ENCODE measurements at regions not wholly inside any gene's neighbourhood (a gene's known extent, or its start where the extent isn't known, plus 50 kb on each side); places are given as distances from the start of the nearest gene placed in this dataset.

DNA sequence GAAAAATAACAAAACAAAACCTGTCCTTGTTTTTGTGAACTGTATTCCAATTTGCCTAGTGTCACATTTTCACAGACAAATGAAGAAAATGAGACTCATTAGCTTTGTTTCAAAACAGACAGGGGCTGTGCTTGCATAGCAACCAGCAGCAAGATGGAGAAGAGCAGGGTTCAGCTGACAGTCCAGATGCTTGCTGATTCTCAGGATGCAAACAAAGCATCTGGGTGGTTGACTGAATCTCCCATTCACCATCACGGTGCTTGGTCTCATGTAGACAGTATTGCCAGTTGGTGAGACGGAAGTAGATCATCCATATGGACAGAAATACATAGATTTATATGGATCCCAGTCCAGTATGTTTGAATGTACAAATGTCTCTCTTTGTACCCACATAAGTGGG, 326.8 kb downstream of the CCDC85A start:
- 42% methylated on average over 2 of the region's 2 CpGs for WGBS (ENCODE audit: low lambda C conversion rate)
- Histone ChIP-seq H3K9me3 (no peaks in the 10 kb centered on the region), H3K9me2 (no peaks in the 10 kb centered on the region), H3K36me3 (replicated peaks in 1 of 2; ENCODE audit: control insufficient read depth in 1 of 2, insufficient read depth in 2 of 2, low read length in 1 of 2) (no peaks in the 10 kb centered on the region), H4K20me1 (ENCODE audit: insufficient read depth) (no peaks in the 10 kb centered on the region), H3F3A (replicated peaks; ENCODE audit: insufficient read depth) (no peaks in the 10 kb centered on the region), H3K27me3 (ENCODE audit: insufficient read depth) (no peaks in the 10 kb centered on the region), H3K4me1 (ENCODE audit: control insufficient read depth in 1 of 2, insufficient read depth in 2 of 2, low read depth in 1 of 2, low read length in 1 of 2) (no peaks in the 10 kb centered on the region), H3K79me2 (ENCODE audit: insufficient read depth) (no peaks in the 10 kb centered on the region), H3K4me2 (no peak overlapping the region), H3K9ac (no peak overlapping the region), H3K27ac (ENCODE audit: low read depth in 2 of 2, low read length in 1 of 2) (no peak overlapping the region), H2AFZ (ENCODE audit: low read depth) (no peak overlapping the region), H3K4me3 (ENCODE audit: low read depth in 2 of 2, low read length in 1 of 2) (no peak overlapping the region)
- ChIA-PET CTCF (no interaction called here), POLR2A (no interaction called here)
- no peak for DNase-seq
- TF ChIP-seq, protein P1, sequence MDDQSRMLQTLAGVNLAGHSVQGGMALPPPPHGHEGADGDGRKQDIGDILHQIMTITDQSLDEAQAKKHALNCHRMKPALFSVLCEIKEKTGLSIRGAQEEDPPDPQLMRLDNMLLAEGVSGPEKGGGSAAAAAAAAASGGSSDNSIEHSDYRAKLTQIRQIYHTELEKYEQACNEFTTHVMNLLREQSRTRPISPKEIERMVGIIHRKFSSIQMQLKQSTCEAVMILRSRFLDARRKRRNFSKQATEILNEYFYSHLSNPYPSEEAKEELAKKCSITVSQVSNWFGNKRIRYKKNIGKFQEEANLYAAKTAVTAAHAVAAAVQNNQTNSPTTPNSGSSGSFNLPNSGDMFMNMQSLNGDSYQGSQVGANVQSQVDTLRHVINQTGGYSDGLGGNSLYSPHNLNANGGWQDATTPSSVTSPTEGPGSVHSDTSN (IDR thresholded peaks at IDR 0.05), result no peak
- TF ChIP-seq FOXJ3 (CRISPR knock-in tag; IDR thresholded peaks at IDR 0.05), result no peak
- no peak for TF ChIP-seq YY1 (IDR thresholded peaks at IDR 0.05; ENCODE audit: low read depth)
- no peak for TF ChIP-seq NFIC (IDR thresholded peaks at IDR 0.05; ENCODE audit: borderline replicate concordance)

- Histone ChIP-seq H3K4me1 (ENCODE audit: control insufficient read depth in 1 of 2, insufficient read depth in 2 of 2, low read depth in 1 of 2, low read length in 1 of 2) (no peaks in the 10 kb centered on the region), H2AFZ (ENCODE audit: low read depth) (no peak overlapping the region), H3K4me2 (no peak overlapping the region), H3K36me3 (replicated peaks in 1 of 2; ENCODE audit: control insufficient read depth in 1 of 2, insufficient read depth in 2 of 2, low read length in 1 of 2) (no peaks in the 10 kb centered on the region), H4K20me1 (ENCODE audit: insufficient read depth) (no peaks in the 10 kb centered on the region), H3F3A (replicated peaks; ENCODE audit: insufficient read depth) (no peaks in the 10 kb centered on the region), H3K27me3 (ENCODE audit: insufficient read depth) (no peaks in the 10 kb centered on the region), H3K9me3 (no peaks in the 10 kb centered on the region), H3K27ac (ENCODE audit: low read depth in 2 of 2, low read length in 1 of 2) (no peak overlapping the region), H3K9ac (no peak overlapping the region), H3K4me3 (ENCODE audit: low read depth in 2 of 2, low read length in 1 of 2) (no peak overlapping the region), H3K79me2 (ENCODE audit: insufficient read depth) (no peaks in the 10 kb centered on the region), H3K9me2 (no peaks in the 10 kb centered on the region)
- ChIA-PET POLR2A (no interaction called here), CTCF (no interaction called here)
- DNase-seq, result no peak
- TF ChIP-seq GABPA (IDR thresholded peaks at IDR 0.05; ENCODE audit: low read depth) (no peak), TEAD4 (IDR thresholded peaks at IDR 0.05; ENCODE audit: borderline replicate concordance, insufficient read depth) (no peak), POLR2AphosphoS5 (IDR thresholded peaks at IDR 0.05; ENCODE audit: low read depth, low read length) (no peak), EP300 (IDR thresholded peaks at IDR 0.05; ENCODE audit: borderline replicate concordance in 1 of 2, low read depth in 1 of 2, low read length in 1 of 2) (no peak), ELF1 (IDR thresholded peaks at IDR 0.05) (no peak), REST (IDR thresholded peaks at IDR 0.05; ENCODE audit: low read depth, low read length) (no peak)
- TF ChIP-seq, protein P2, sequence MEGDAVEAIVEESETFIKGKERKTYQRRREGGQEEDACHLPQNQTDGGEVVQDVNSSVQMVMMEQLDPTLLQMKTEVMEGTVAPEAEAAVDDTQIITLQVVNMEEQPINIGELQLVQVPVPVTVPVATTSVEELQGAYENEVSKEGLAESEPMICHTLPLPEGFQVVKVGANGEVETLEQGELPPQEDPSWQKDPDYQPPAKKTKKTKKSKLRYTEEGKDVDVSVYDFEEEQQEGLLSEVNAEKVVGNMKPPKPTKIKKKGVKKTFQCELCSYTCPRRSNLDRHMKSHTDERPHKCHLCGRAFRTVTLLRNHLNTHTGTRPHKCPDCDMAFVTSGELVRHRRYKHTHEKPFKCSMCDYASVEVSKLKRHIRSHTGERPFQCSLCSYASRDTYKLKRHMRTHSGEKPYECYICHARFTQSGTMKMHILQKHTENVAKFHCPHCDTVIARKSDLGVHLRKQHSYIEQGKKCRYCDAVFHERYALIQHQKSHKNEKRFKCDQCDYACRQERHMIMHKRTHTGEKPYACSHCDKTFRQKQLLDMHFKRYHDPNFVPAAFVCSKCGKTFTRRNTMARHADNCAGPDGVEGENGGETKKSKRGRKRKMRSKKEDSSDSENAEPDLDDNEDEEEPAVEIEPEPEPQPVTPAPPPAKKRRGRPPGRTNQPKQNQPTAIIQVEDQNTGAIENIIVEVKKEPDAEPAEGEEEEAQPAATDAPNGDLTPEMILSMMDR (IDR thresholded peaks at IDR 0.05), result no peak
These were observed 331.6 kb downstream of the CCDC85A start for GRCh38 chr2:56515399-56515798.
